Glomerular visceral epithelial cell (primary cell): ENCODE measurements at regions not wholly inside any gene's neighbourhood (a gene's known extent, or its start where the extent isn't known, plus 50 kb on each side); places are given as distances from the start of the nearest gene placed in this dataset.

Experiments
- DNase-seq: peaks from one replicate; pipeline ENCODE4 v3.0.0-alpha.2; 2016; ENCODE audit errors: extremely low spot score

DNA sequence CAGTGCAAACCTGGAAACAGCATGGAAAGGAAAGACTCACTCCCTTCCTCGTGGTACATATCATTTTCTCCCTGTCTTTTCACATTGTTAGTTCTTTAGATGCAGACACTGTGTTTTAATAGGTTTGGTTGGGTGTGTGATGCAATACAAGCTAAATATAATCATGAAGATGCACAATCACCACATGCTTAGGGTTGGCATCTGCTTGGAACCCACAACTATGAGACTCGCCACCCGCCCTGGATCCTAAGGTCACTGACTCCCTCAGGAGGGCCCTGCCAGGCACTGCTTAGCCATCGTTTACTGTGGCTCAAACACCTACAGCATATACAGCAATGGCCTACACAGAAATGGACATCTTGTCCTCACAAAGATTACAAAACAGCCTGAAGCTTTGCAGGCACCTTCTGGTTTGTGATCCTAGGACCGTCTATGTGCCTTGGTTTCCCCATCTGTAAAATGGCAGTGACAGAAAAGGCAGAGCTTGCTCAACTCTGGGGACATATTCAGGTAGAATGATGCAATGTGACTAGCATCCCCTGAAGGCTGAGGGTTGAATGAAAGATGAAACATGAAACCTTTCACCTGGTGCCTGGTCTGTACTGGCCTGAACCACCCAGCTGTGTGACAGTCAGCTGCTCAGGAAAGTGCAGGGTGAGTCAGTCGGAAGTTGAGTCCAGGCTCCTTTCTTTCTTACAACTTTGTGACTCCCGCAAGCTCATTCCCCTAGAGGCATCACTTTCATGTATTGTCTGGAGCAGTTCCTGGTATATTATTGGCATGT lies 123.6 kb upstream of the PFN2 start:
- DNase-seq, result peak; percentile 48

- DNase-seq, result no peak
Observed at GRCh38 chr3:150091626-150092025, 120.9 kb upstream of the PFN2 start.

GRCh38 chr3:150090877-150091276 lies 120.2 kb upstream of the PFN2 start:
- no peak for DNase-seq

DNA sequence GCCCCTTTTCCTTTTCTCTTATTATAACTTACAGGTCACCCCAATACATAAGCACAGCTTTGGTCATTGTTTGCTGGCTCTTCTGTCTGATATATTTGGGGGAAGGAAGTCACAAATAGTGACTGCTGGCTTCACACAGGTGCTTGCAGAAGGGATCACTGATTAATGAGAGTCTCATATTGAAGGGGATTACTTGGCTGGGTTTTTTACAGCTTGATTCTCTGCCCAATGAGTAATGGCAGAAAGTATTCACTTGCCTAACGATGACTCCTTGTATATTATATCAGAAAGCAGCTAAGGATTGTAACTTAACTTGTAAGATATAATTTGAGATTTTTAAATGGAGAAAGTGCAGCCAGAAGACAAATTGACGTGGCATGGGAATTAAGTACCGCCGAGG lies 119.3 kb upstream of the PFN2 start:
- no peak for DNase-seq

DNA sequence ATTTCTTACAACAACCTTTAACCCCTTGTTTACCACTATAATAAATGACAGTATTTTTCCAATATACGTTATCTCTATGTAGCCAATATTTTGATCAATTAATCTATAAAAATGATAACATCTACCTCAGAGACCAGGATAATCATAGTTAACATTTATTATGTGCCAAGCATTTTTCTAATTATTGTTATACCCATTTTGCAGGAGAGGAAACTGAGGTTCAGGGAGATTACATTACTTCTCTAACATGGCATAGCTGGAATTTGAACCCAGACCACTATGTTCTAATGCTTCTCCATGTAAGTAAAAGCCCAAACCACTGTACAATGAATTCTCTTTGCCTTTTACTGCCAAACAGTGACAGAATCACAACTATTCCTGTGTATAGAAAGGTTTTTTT lies 113.4 kb upstream of the PFN2 start:
- no peak for DNase-seq

DNA sequence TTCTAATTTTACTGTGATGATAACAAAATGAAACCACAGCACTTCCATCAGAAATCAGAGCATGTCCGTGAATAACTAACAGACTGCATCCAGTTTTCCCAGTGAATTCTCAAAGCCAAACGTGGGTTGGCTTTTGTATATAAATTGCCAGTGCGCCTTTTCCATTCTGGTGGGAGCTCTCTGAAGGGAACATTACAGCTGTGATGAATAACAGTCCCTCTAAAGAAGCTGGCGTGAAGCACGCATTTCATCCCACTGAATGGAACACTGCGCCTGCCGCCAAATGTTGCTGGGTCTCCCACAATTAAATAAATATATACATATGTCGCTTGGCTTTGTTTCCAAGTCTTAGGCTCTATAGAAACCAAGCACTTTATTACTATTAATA lies 113.0 kb upstream of the PFN2 start:
- no peak for DNase-seq

GRCh38 chr3:150082898-150083654 lies 112.4 kb upstream of the PFN2 start:
- no peak for DNase-seq

DNA sequence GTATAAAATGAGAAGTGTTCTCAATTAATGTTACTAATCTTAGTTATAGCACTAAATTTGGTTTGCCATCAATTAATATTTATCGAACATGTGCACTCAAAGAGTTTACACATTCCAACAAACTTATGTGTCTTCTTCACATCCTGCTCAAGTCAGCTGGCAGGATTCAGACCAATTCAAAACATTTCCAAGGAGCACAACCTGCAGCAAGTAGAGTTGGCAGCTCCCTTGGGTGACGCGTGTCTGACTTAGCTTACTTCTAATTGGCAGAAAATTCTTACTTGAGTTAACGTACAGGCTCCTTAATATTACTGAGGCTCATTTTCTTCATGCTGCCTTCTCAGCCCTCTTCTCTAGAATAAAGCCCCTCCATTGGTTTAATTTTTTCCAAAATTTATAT lies 110.4 kb upstream of the PFN2 start:
- DNase-seq, result peak; percentile 24

DNA sequence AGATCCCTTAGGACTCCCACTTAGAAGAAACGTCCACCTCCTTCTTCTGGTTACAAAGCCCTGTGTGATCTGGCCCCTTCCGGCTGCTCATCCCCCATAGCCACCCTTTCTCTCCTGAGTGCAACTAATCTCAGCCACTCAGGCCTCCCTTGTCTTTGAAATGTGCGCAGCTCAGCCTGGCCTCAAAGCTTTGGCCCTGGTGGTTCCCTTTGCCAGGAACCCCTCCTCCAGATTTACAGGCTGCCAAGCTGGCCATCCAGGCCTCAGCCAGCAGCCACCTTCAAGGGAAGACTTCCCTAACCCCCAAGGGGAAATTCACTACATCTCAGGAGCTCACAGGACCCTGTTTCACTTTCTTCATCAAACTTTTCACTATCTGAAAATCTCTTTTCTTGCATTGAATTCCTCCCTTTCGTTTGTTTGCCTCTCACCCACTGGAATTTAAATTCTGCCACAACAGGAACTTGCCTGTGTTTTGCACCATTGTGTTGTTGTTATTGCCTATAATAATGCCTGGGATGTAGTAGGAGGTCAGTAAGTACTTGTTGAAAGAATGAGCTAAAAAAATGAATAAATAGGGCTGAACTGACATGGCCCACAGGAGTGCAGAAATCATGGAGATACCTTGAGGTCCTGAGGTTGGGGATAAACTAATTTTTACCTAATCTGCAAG lies 109.5 kb upstream of the PFN2 start:
- no peak for DNase-seq

DNA sequence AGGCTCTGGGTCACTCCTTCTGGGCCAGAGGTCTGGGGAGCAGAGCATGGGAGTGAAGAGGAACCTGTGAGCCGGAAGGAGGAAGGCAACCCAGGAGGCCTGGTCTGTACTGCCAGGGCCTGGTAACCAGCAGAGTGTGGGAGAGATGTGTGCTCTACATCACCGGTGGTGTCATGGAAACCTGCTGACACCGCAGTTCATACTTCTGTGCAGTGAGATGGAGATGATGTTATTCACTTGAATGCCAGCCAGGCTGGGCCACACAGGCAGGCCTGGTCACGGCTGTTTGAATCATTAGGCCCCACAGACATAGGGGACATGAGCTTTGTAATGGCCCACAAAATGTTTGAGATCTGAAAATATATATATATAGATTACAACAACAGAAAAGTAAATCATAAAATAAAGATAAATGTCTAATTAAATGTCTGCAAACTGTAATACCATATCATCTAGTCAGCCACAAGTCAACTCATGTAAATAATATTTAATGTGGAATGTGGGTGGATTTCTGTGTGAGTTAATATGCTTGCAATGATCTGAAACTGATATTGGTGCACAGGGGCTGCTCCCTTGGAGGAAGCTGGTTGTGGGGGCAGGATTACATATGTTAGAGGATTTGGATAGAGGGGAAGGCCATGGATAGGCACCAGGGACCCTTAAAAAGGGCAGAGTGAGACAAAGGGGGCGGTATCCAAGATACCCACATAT lies 108.5 kb upstream of the PFN2 start:
- DNase-seq, result peak; percentile 89

GRCh38 chr3:150077581-150078247 lies 107.0 kb upstream of the PFN2 start:
- DNase-seq, result no peak

- DNase-seq, result peak; percentile 13
Observed at GRCh38 chr3:150077107-150077506, 106.4 kb upstream of the PFN2 start.

GRCh38 chr3:150076443-150076842 lies 105.7 kb upstream of the PFN2 start:
- no peak for DNase-seq

DNA sequence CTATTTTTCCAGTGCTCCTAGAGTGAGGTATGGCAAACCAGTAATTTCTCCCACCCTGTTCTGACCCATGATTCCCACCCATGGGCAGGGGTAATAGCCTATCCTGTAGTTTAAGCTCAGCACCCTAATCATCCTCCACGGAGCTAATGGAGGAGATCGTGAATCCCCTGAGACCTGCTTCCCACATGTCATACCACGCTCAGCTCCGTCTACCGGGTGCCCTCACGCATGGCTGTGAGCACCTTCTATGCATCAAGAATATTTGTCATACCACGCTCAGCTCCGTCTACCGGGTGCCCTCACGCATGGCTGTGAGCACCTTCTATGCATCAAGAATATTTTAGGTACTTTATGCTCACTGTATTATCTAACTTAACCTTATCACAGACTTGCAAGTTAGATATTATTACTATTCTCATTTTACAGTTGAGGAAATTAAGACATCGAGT lies 104.7 kb upstream of the PFN2 start:
- DNase-seq, result no peak

- DNase-seq, result no peak
Observed at GRCh38 chr3:150074697-150075416, 104.2 kb upstream of the PFN2 start.

- no peak for DNase-seq
Observed at GRCh38 chr3:150074277-150074676, 103.6 kb upstream of the PFN2 start.

DNA sequence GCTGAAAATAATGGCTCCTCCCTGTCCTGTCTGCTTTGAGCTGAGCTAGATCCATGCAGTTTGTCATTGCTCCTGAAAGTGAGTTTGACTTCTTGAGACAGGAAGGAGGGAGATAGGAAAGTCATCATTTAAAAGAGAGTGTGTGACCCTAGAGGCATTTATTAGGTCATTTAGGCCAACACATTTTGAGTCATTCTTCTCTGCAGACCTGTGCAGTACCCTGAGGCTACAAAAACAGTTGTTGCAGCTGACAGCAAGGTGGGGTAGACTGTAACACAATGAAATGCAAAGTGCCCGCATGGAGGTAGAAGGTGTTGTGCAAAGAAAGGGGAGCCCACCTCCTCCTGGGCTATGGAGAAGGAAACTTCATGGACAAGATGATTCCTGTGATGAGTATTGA lies 102.8 kb upstream of the PFN2 start:
- DNase-seq, result no peak

DNA sequence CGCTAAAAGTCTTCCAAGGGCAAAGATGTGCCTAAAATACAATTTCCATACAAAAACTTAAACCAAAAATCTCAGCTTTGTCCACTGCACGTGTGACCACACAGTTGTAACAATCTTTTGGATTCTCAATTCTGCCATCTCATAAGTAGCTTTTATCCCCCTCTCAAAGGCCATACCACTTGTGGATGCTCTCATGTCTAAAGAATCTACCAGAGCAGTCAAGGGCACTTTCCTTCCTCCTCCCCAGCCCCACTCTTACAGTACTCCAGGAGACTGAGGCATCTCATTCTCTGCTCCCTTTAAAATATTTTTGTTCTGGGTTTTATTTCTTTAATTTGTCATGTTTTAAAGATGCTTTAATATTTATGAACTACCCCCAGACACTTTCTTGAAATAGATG lies 102.3 kb upstream of the PFN2 start:
- DNase-seq, result no peak

DNA sequence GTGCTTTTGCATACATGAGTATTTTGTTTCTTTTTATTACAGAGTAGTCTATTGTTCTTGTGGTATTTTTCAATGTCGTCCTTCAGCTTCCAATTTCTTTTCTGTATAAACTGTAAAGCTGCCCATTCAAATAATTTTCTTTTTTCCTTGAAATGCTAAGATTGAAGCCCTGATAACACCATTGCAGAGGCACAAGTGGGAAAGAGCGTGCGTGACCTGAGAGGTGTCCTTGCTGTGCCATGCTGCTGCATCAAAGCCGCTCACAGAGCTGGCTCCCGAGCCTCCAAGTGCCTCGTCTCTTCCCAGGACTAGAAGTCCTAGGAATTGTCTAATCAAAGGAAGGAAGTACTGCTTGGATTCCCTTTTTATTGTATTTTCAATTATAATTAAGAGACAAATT lies 101.9 kb upstream of the PFN2 start:
- DNase-seq, result no peak

GRCh38 chr3:150070271-150070670 lies 99.6 kb upstream of the PFN2 start:
- no peak for DNase-seq

DNA sequence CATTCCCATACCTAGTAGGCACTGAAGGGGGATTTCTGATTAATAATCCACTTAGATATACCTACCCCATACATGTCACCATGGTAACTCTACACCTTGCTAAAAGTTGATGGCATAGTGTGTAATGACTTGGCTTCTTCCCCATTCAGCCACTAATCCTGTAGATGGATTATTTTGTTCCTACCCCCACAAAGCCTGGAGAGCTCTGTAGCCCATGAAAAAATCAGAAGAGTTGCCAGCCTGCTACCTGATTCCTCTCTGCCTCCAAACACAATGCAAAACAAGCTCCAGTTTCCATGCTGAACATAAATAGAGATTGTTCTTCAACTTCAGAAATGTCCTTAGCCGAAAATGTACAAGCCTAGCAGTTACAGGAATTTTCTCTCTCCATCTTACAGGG lies 98.9 kb upstream of the PFN2 start:
- DNase-seq, result no peak
